ENCODE measurements at regions not wholly inside any gene's neighbourhood (a gene's known extent, or its start where the extent isn't known, plus 50 kb on each side); places are given as distances from the start of the nearest gene placed in this dataset.

DNA sequence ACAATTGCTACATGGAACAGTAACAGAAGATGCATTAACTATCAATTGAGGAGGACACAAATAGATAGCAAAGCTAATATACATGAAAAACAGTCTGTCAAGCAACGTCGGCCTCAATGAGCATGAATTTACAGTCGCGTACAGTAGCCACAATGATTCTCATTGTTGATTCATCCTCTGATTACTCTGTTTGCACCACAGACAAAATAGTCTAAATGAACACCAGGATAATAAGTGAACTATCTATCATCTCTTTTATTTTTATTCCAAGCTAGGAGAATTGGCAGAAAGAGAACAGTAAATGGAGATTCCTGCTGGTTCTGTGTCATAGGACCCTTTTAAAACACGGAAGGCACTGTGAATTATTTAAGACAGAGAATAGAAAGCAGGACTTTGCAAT is 108.5 kb downstream of the EVX1 start:
- in situ Hi-C loops (cut with HindIII; ENCODE audit: extremely low pct_ligation_motif_present, low pct_unique_long_range_greater_than_20kb) = no loop called here
- H4K20me1 ChIP-seq (ENCODE audit: insufficient read depth, low read length) = no peaks in the 10 kb centered on the region
- no peak for TF ChIP-seq ZBTB8A (CRISPR knock-in tag; IDR thresholded peaks at IDR 0.05; ENCODE audit: borderline replicate concordance, low read depth)
- TF ChIP-seq HNRNPLL (IDR thresholded peaks at IDR 0.05; ENCODE audit: low read depth, low read length, poor library complexity, severe bottlenecking) = no peak
- TF ChIP-seq RXRA (CRISPR knock-in tag; IDR thresholded peaks at IDR 0.05) = no peak
- TF ChIP-seq, protein P1, sequence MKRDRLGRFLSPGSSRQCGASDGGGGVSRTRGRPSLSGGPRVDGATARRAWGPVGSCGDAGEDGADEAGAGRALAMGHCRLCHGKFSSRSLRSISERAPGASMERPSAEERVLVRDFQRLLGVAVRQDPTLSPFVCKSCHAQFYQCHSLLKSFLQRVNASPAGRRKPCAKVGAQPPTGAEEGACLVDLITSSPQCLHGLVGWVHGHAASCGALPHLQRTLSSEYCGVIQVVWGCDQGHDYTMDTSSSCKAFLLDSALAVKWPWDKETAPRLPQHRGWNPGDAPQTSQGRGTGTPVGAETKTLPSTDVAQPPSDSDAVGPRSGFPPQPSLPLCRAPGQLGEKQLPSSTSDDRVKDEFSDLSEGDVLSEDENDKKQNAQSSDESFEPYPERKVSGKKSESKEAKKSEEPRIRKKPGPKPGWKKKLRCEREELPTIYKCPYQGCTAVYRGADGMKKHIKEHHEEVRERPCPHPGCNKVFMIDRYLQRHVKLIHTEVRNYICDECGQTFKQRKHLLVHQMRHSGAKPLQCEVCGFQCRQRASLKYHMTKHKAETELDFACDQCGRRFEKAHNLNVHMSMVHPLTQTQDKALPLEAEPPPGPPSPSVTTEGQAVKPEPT (CRISPR knock-in tag; IDR thresholded peaks at IDR 0.05; ENCODE audit: low read depth) = no peak
- TF ChIP-seq WIZ (CRISPR knock-in tag; IDR thresholded peaks at IDR 0.05) = no peak

DNA sequence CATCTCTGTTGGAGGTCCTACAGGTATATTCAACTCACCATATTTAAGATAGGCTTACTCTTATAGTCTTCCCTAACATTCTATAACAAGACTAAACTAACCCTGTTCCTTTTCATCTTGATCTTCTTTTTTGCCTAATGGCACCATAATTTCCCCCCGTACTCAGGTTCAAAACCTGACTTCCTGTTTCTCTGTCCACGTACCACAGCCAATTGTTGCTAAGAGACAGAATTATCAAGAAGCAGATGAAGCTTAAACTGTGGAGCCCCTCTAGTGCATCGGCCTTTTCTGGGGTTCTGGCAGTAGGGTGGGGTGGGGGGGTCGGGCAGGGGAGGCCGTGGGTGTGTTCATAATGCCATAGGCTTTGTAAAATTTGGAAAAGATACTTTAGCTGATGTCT is 109.2 kb downstream of the EVX1 start:
- in situ Hi-C loops (cut with HindIII; ENCODE audit: extremely low pct_ligation_motif_present, low pct_unique_long_range_greater_than_20kb) (no loop called here), intact Hi-C loops (cut with micrococcal nuclease; ENCODE audit: unreplicated experiment) (no loop called here)
- no peak overlapping the region for H3K4me3 ChIP-seq (replicated peaks in 1 of 3; ENCODE audit: insufficient read depth in 1 of 3, low read depth in 2 of 3, low read length in 3 of 3)
- no TSS peak for BruUV-seq (replicated peaks)
- no peaks in the 10 kb centered on the region for H3K9me3 ChIP-seq (ENCODE audit: low read length)
- no peak for DNase-seq (ENCODE audit: low spot score)
- H3K36me3 ChIP-seq (replicated peaks in 1 of 2; ENCODE audit: control insufficient read depth in 1 of 2, insufficient read depth in 2 of 2, low read length in 2 of 2) = no peaks in the 10 kb centered on the region
- POLR2A ChIA-PET = no interaction called here
- no peaks in the 10 kb centered on the region for H4K20me1 ChIP-seq (ENCODE audit: insufficient read depth, low read length)
- peaks cover 0 to 15% of the 10 kb centered on the region in 2 experiments; a peak in 3 of 5 replicates for H3K27me3 ChIP-seq (ENCODE audit: control insufficient read depth in 1 of 2, insufficient read depth in 2 of 2, low read length in 2 of 2)
- H3K4me1 ChIP-seq (ENCODE audit: insufficient read depth, low read length) = peaks cover 7% of the 10 kb centered on the region
- CTCF ChIA-PET (ENCODE audit: low intra/inter-chr PET ratio, low total read pairs) = no interaction called here
- H3K9ac ChIP-seq (ENCODE audit: insufficient read depth, low read depth, low read length) = no peak overlapping the region
- no peak overlapping the region for H2AFZ ChIP-seq (ENCODE audit: low read length)
- TF ChIP-seq, protein P2, sequence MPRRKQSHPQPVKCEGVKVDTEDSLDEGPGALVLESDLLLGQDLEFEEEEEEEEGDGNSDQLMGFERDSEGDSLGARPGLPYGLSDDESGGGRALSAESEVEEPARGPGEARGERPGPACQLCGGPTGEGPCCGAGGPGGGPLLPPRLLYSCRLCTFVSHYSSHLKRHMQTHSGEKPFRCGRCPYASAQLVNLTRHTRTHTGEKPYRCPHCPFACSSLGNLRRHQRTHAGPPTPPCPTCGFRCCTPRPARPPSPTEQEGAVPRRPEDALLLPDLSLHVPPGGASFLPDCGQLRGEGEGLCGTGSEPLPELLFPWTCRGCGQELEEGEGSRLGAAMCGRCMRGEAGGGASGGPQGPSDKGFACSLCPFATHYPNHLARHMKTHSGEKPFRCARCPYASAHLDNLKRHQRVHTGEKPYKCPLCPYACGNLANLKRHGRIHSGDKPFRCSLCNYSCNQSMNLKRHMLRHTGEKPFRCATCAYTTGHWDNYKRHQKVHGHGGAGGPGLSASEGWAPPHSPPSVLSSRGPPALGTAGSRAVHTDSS (CRISPR knock-in tag; conservative IDR thresholded peaks at IDR 0.05) = no peak
- TF ChIP-seq, protein P3, sequence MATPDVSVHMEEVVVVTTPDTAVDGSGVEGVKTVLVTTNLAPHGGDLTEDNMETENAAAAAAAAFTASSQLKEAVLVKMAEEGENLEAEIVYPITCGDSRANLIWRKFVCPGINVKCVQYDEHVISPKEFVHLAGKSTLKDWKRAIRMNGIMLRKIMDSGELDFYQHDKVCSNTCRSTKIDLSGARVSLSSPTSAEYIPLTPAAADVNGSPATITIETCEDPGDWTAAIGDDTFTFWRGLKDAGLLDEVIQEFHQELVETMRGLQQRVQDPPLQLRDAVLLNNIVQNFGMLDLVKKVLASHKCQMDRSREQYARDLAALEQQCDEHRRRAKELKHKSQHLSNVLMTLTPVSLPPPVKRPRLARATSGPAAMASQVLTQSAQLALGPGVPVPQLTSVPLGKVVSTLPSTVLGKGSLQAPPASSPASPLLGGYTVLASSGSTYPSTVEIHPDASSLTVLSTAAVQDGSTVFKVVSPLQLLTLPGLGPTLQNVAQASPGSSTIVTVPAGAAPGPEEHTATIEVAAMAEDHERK (CRISPR knock-in tag; IDR thresholded peaks at IDR 0.05; ENCODE audit: low read depth) = no peak
- TF ChIP-seq PAX8 (CRISPR knock-in tag; IDR thresholded peaks at IDR 0.05; ENCODE audit: borderline replicate concordance) (no peak), RORA (CRISPR knock-in tag; IDR thresholded peaks at IDR 0.05) (no peak), ZIK1 (CRISPR knock-in tag; IDR thresholded peaks at IDR 0.05; ENCODE audit: borderline replicate concordance, low read depth) (no peak)
- 23% methylated on average over 5 of the region's 5 CpGs for WGBS (ENCODE audit: low lambda C conversion rate)
- no peak for ATAC-seq
- FAIRE-seq = no peak
- H3K79me2 ChIP-seq (ENCODE audit: insufficient read depth, low read length) = no peaks in the 10 kb centered on the region
- no peak overlapping the region for H3K27ac ChIP-seq (ENCODE audit: extremely low read length, insufficient read depth, low read length)
- H3K4me2 ChIP-seq (ENCODE audit: low read depth, low read length) = no peak overlapping the region

More for the DNA sequence above, 108.5 kb downstream of the EVX1 start:
- Histone ChIP-seq H3K27me3 (ENCODE audit: control insufficient read depth in 1 of 2, insufficient read depth in 2 of 2, low read length in 2 of 2) (peaks cover 0 to 19% of the 10 kb centered on the region in 2 experiments; a peak in 3 of 5 replicates), H3K79me2 (ENCODE audit: insufficient read depth, low read length) (no peaks in the 10 kb centered on the region), H3K4me3 (replicated peaks in 1 of 3; ENCODE audit: insufficient read depth in 1 of 3, low read depth in 2 of 3, low read length in 3 of 3) (no peak overlapping the region), H3K4me1 (ENCODE audit: insufficient read depth, low read length) (peaks cover 10% of the 10 kb centered on the region), H3K9ac (ENCODE audit: insufficient read depth, low read depth, low read length) (no peak overlapping the region), H3K9me3 (ENCODE audit: low read length) (no peaks in the 10 kb centered on the region), H3K4me2 (ENCODE audit: low read depth, low read length) (no peak overlapping the region), H3K36me3 (replicated peaks in 1 of 2; ENCODE audit: control insufficient read depth in 1 of 2, insufficient read depth in 2 of 2, low read length in 2 of 2) (no peaks in the 10 kb centered on the region), H3K27ac (ENCODE audit: extremely low read length, insufficient read depth, low read length) (no peak overlapping the region), H2AFZ (ENCODE audit: low read length) (no peak overlapping the region)
- FAIRE-seq (no peak), DNase-seq (ENCODE audit: low spot score) (no peak), ATAC-seq (no peak)
- BruUV-seq (replicated peaks) = no TSS peak
- ChIA-PET POLR2A (no interaction called here), CTCF (ENCODE audit: low intra/inter-chr PET ratio, low total read pairs) (no interaction called here)
- intact Hi-C loops (cut with micrococcal nuclease; ENCODE audit: unreplicated experiment) = no loop called here
- WGBS (ENCODE audit: low lambda C conversion rate) = 43% methylated on average over 5 of the region's 5 CpGs
